ENCODE measurements at regions not wholly inside any gene's neighbourhood (a gene's known extent, or its start where the extent isn't known, plus 50 kb on each side); places are given as distances from the start of the nearest gene placed in this dataset.

GRCh38 chr14:61202124-61202523 lies 79.0 kb downstream of the TMEM30B start:
- TF ChIP-seq ELF4 (IDR thresholded peaks at IDR 0.05) (no peak), SP1 (IDR thresholded peaks at IDR 0.05) (no peak)

All from HEK293T (cell line).